Common myeloid progenitor, CD34-positive (primary cell): ENCODE measurements at regions not wholly inside any gene's neighbourhood (a gene's known extent, or its start where the extent isn't known, plus 50 kb on each side); places are given as distances from the start of the nearest gene placed in this dataset.
A peak's percentile ranks its signal among the peaks of the same experiment; 100 is the strongest.

ENCODE experiments used
- CTCF ChIA-PET: fragments of 350-600 bp; sonication (Branson Sonifier 250); formaldehyde crosslinking; loops from one replicate; lab custom pipeline; 2021; ENCODE audit warnings: antibody characterized with exemption; lab: Charles Lee
- POLR2A ChIA-PET: fragments of 350-600 bp; sonication (Branson Sonifier 250); formaldehyde crosslinking; loops from one replicate; lab custom pipeline; 2021; ENCODE audit warnings: antibody characterized with exemption; lab: Charles Lee
- DNase-seq, 3 donors: peaks; one replicate each; pipeline versions ENCODE4 v3.0.0 to v3.0.0-alpha.2; 2013
- H3K27ac ChIP-seq, 2 experiments: 1 replicate in 1 of 2; 2 replicates in 1 of 2; pipeline ENCODE4 v1.7.0; 2013; ENCODE audit warnings: inconsistent platforms in 2 of 2, low read length in 2 of 2, mild to moderate bottlenecking in 2 of 2, low read depth in 1 of 2, moderate library complexity in 1 of 2; ENCODE audit not compliant: severe bottlenecking in 2 of 2, insufficient read depth in 1 of 2, poor library complexity in 1 of 2
- H3K27me3 ChIP-seq, 5 experiments: replicated peaks in 2 of 5; 1 replicate in 3 of 5; 2 replicates in 2 of 5; pipeline versions ENCODE4 v1.6.1 to v1.7.0; 2013; ENCODE audit warnings: low read length in 4 of 5, mild to moderate bottlenecking in 2 of 5, moderate library complexity in 2 of 5, inconsistent platforms in 1 of 5; ENCODE audit not compliant: insufficient read depth in 5 of 5, control insufficient read depth in 4 of 5
- H3K36me3 ChIP-seq, 4 experiments: 1 replicate in 2 of 4; 2 replicates in 2 of 4; pipeline versions ENCODE4 v1.6.1 to v1.7.0; 2013; ENCODE audit warnings: low read length in 3 of 4, control low read depth in 1 of 4, mild to moderate bottlenecking in 1 of 4; ENCODE audit not compliant: control insufficient read depth in 4 of 4, insufficient read depth in 4 of 4
- H3K4me1 ChIP-seq, 4 experiments: 1 replicate in 3 of 4; 2 replicates in 1 of 4; pipeline versions ENCODE4 v1.6.1 to v1.7.1; 2013; ENCODE audit warnings: low read length in 3 of 4, mild to moderate bottlenecking in 3 of 4, control low read depth in 1 of 4, inconsistent platforms in 1 of 4, moderate library complexity in 1 of 4; ENCODE audit not compliant: control insufficient read depth in 4 of 4, insufficient read depth in 4 of 4; ENCODE audit errors: control extremely low read depth in 1 of 4
- H3K4me3 ChIP-seq, 7 experiments: 1 replicate in 4 of 7; 2 replicates in 3 of 7; pipeline versions ENCODE4 v1.5.1 to v1.7.0; 2013; ENCODE audit warnings: mild to moderate bottlenecking in 7 of 7, low read length in 6 of 7, moderate library complexity in 6 of 7, inconsistent platforms in 2 of 7, low read depth in 2 of 7, control low read depth in 1 of 7; ENCODE audit not compliant: insufficient read depth in 4 of 7, control insufficient read depth in 1 of 7; ENCODE audit errors: extremely low read depth in 1 of 7
- H3K9me3 ChIP-seq, 5 experiments: 1 replicate in 4 of 5; 2 replicates in 1 of 5; pipeline versions ENCODE4 v1.6.1 to v1.7.1; 2013; ENCODE audit warnings: low read length in 4 of 5, mild to moderate bottlenecking in 2 of 5, inconsistent platforms in 1 of 5, low read depth in 1 of 5, moderate library complexity in 1 of 5; ENCODE audit not compliant: control insufficient read depth in 4 of 5, insufficient read depth in 2 of 5; ENCODE audit errors: control extremely low read depth in 1 of 5
- WGBS: methylation state at CpG from one replicate; pipeline ENCODE4 v1.1.5; 2013; ENCODE audit not compliant: insufficient coverage; 5-methylcytosine and 5-hydroxymethylcytosine counted together

- H3K27ac ChIP-seq: no peak overlapping the region
- peaks cover 0 to 3% (median 0%) of the 10 kb centered on the region in 5 experiments for H3K9me3 ChIP-seq
- no peak overlapping the region for H3K4me3 ChIP-seq
- CTCF ChIA-PET: interaction anchor here (1.0 to 1.2 kb wide), 3 partner anchors 11 to 18 kb away, joined by 3 to 4 read pairs (median 3); no protein-coding TSS in a partner anchor
- no peaks in the 10 kb centered on the region for H3K36me3 ChIP-seq
- WGBS: 100% methylated on average over 1 of the region's 2 CpGs
- no peak for DNase-seq
- no peaks in the 10 kb centered on the region for H3K4me1 ChIP-seq
- H3K27me3 ChIP-seq: no peaks in the 10 kb centered on the region
- POLR2A ChIA-PET: no interaction called here
These were observed 101.1 kb downstream of the NAA11 start for GRCh38 chr4:79224777-79225104.

- ChIA-PET POLR2A (no interaction called here), CTCF (interaction anchor here (1.0 to 1.2 kb wide), 2 partner anchors 11 to 13 kb away, joined by 3 to 4 read pairs; no protein-coding TSS in a partner anchor)
- Histone ChIP-seq H3K9me3 (peaks cover 0 to 3% (median 0%) of the 10 kb centered on the region in 5 experiments), H3K4me3 (no peak overlapping the region), H3K27ac (no peak overlapping the region), H3K36me3 (no peaks in the 10 kb centered on the region), H3K27me3 (no peaks in the 10 kb centered on the region), H3K4me1 (no peaks in the 10 kb centered on the region)
- WGBS: 100% methylated on average over 2 of the region's 5 CpGs
- DNase-seq: no peak
These were observed 101.7 kb downstream of the NAA11 start for GRCh38 chr4:79223993-79224776.

- Histone ChIP-seq H3K4me1 (no peaks in the 10 kb centered on the region), H3K9me3 (peaks cover 0 to 4% (median 2%) of the 10 kb centered on the region in 5 experiments), H3K4me3 (no peak overlapping the region), H3K36me3 (no peaks in the 10 kb centered on the region), H3K27ac (no peak overlapping the region), H3K27me3 (no peaks in the 10 kb centered on the region)
- ChIA-PET CTCF (interaction anchor here (1.2 kb wide), 1 partner anchor 20 kb away, joined by 3 read pairs; no protein-coding TSS in a partner anchor), POLR2A (interaction anchor here (0.7 kb wide), 1 partner anchor 456 kb away, joined by 3 read pairs; no protein-coding TSS in a partner anchor)
- no peak for DNase-seq
These were observed 108.8 kb downstream of the NAA11 start for GRCh38 chr4:79217025-79217424.

GRCh38 chr4:79213702-79214101 is 112.2 kb downstream of the NAA11 start:
- Histone ChIP-seq H3K36me3 (no peaks in the 10 kb centered on the region), H3K4me3 (no peak overlapping the region), H3K9me3 (peaks cover 0 to 2% (median 2%) of the 10 kb centered on the region in 5 experiments), H3K27ac (peak overlapping the region in 1 of 2 experiments; percentile 64), H3K4me1 (peaks cover 5 to 25% (median 10%) of the 10 kb centered on the region in 4 experiments), H3K27me3 (no peaks in the 10 kb centered on the region)
- no peak for DNase-seq
- ChIA-PET CTCF (interaction anchor here (0.8 kb wide), 1 partner anchor 11 kb away, joined by 4 read pairs; no protein-coding TSS in a partner anchor), POLR2A (no interaction called here)

- H3K27me3 ChIP-seq: no peaks in the 10 kb centered on the region
- DNase-seq: no peak
- ChIA-PET POLR2A (no interaction called here), CTCF (interaction anchor here (0.8 kb wide), 1 partner anchor 12 kb away, joined by 4 read pairs; no protein-coding TSS in a partner anchor)
- H3K4me1 ChIP-seq: peaks cover 5 to 27% (median 10%) of the 10 kb centered on the region in 4 experiments
- peak overlapping the region in 1 of 2 experiments; percentile 67 for H3K27ac ChIP-seq
- H3K9me3 ChIP-seq: peaks cover 0 to 2% (median 2%) of the 10 kb centered on the region in 5 experiments
- H3K36me3 ChIP-seq: no peaks in the 10 kb centered on the region
- no peak overlapping the region for H3K4me3 ChIP-seq
These were observed 112.9 kb downstream of the NAA11 start for GRCh38 chr4:79213010-79213409.

- peak overlapping the region in 1 of 2 experiments; percentile 67 for H3K27ac ChIP-seq
- no peaks in the 10 kb centered on the region for H3K36me3 ChIP-seq
- H3K27me3 ChIP-seq: no peaks in the 10 kb centered on the region
- no peak for DNase-seq
- H3K4me1 ChIP-seq: peaks cover 5 to 29% (median 10%) of the 10 kb centered on the region in 4 experiments
- POLR2A ChIA-PET: no interaction called here
- CTCF ChIA-PET: no interaction called here
- WGBS: 92% methylated on average over 2 of the region's 4 CpGs
- H3K4me3 ChIP-seq: no peak overlapping the region
- H3K9me3 ChIP-seq: peaks cover 0 to 3% (median 2%) of the 10 kb centered on the region in 5 experiments
These were observed 113.5 kb downstream of the NAA11 start for GRCh38 chr4:79212311-79212710.

DNA sequence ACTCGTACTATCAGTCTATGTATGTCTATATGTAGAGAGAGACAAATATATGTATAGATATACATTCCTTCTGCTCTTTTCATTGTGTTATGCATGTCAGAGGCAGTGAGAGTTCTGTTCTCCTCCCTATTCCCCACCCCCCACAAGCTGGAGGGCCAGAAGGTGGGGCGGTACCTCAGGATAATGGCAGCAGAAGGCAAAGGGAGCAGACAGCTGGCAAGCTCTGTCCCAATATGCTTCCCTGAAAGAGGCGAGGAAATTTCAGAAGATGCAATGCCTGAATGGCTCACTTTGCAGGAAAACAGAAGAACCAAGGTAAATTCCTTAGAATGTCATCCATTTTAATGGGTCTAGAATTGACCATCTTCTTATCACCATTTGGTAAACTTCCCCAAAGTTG is 114.4 kb downstream of the NAA11 start:
- peaks cover 5 to 29% (median 10%) of the 10 kb centered on the region in 4 experiments for H3K4me1 ChIP-seq
- WGBS: 100% methylated on average over 1 of the region's 3 CpGs
- no peaks in the 10 kb centered on the region for H3K36me3 ChIP-seq
- no peak for DNase-seq
- H3K9me3 ChIP-seq: peaks cover 0 to 11% (median 2%) of the 10 kb centered on the region in 5 experiments
- no peak overlapping the region for H3K4me3 ChIP-seq
- H3K27ac ChIP-seq: peak overlapping the region in 1 of 2 experiments; percentile 84
- ChIA-PET POLR2A (no interaction called here), CTCF (interaction anchor here (1.1 kb wide), 1 partner anchor 61 kb away, joined by 3 read pairs; no protein-coding TSS in a partner anchor)
- no peaks in the 10 kb centered on the region for H3K27me3 ChIP-seq
